Muscle of back (tissue), 3 donors: ENCODE measurements at regions not wholly inside any gene's neighbourhood (a gene's known extent, or its start where the extent isn't known, plus 50 kb on each side); places are given as distances from the start of the nearest gene placed in this dataset.
"Not testable (repeated sequence)": the region's sequence is repeated elsewhere in the genome, so short reads cannot be mapped to it uniquely, and the experiment has no call there.

Source experiments
- DNase-seq, 3 donors: peaks; one replicate each; pipeline versions ENCODE4 v3.0.0 to v3.0.0-alpha.2; 2013

DNA sequence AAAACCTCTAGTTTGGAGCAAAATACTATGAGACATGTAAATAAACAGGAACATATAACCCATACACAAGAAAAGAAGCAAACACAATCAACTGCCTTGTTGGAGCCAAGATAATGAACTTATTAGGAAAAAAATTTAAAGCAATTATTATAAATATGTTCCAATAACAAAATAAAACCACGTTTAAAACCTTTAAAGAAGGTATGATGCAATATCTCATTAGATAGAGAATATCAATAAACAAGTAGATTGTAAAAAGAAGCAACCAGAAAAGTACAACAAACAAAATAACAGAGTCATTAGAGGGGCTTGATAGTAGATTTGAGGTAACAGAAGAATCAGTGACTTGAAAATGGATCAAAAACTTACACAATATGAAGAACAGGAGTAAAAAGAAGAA, 327.0 kb upstream of the PCDH9 start:
- no peak for DNase-seq

DNA sequence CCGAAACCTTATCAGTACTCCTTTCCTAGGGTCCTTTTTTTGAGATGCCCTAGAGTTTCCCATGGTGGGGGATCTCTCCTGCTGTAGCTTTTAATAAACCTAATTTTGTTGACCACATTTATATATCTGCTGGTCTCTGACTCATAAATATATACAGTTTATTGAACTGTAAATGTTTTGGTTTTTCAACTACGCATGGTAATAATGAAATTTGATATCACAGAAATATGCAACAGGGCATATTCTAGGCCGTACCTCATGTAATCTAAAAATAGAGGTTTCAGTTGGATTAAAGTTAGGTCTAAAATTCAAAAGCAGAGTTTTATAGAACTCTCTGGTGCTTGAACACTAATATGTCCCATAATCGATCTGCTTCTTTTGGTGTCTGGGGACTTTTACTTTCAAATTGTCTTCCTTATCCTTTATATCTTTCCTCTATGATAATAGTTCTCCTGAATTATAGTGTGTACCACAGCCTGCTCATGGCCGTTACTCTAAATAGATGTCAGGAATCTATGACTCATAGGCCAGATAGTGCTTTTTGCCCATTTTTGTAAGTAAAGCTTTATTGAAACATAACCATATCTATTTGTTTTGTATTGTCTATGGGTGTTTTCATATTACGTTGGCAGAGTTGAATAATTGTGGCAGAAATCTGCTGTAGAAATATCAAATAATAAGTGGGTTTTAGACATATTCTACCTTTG, 324.8 kb upstream of the PCDH9 start:
- DNase-seq: no peak

DNA sequence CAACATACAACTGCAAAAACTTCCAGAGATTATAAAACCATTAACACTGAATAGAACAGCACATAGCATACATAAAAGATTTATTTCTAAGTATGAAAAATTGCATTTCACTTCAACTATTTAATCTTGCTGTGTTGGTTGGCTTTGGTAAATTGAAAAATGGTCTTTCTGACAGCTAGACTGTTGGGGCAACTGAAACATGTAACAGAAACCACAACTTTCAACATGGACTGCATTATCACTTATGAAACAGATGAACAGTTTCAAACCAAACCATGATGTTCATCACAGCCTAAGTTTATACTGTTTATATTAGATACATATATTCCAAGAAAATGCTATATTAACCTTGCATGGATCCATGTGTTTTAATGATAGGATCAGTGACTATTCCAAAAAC, 324.1 kb upstream of the PCDH9 start:
- DNase-seq: no peak

DNA sequence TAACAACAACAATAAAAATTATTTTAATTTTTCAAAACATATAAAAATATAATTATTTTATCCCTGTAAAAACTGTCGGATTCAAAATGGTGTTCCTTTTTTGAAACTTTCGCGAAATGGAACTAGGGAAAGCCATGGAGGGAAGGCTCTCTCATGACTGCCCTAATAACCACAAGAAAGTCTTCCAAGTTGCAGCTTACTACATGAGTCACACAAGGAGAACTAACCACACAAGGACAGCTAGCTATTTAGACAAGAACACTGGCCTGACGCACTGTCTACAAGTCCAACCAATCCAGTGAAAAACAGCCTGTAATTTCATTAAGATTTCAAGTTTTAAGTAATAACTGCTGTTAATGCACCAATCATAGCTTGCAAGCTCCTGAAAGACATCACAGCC, 319.2 kb upstream of the PCDH9 start:
- DNase-seq: peak in 1 of 3 donors; percentile 29

DNA sequence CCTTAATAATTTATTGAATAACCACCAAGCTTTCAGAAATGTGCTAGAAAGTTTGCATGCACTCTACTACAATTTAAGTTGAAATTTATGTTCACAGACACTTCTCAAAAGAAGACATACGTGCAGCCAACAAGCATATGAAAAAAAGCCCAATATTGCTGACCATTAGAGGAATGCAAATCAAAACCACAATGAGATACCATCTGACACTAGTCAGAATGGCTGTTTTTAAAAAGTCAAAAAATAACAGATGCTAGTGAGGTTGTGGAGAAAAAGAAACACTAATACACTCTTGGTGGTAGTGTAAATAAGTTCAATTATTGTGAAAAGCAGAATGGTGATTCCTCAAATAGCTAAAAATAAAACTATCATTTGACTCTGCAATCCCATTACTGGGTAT, 308.8 kb upstream of the PCDH9 start:
- DNase-seq: no peak

DNA sequence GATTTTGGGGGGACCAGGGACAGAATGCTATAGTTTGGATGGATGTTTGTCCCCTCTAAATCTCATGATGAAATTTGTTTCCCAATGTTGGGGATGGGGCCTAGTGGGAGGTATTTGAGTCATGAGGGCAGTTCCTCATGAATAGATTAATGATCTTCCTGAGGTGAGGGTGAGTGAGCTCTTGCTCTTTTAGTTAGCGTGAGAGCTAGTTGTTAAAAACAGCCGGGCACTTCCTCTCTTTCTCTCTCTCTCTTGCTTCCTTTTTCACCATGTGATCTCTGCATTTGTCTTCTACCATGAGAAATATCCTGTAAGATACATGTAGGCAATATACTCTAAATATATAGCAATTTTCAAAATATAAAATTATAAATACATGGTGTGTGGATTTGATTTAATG, 290.8 kb upstream of the PCDH9 start:
- DNase-seq: no peak

DNA sequence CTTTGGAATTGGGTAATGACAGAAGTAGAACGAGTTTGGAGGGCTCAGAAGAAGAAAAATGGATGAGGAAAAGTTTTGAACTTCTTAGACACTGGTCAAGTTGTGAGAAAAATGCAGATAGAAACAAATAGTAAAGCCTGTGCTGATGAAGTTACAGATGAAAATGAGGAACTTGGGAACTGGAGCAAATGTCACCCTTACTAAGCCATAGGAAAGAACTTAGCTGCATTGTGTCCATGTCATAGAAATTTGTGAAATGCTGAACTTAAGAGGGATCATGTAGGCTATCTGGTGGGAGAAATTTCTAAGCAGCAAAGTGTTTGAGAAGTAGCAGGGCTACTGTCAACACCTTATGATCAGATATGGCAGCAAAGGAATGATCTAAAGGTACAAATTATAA, 289.2 kb upstream of the PCDH9 start:
- no peak for DNase-seq

DNA sequence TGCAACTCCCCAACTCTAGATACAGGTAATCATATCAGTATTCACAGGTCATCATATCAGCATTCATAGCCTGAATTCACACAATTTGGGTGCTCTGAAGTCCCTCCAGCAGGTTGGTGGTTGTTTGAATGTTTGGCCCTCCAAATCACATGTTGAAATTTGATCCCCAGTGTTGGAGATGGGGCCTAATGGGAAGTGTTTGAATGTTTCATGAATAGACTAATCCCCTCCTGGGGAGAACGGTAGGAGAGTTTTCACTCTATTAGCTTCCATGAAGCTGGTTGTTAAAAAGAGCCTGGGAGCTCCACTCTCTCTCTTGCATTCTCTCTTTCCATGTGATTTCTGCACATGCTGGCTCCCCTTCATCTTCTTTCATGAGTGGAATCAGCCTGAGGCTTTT, 288.6 kb upstream of the PCDH9 start:
- no peak for DNase-seq

DNA sequence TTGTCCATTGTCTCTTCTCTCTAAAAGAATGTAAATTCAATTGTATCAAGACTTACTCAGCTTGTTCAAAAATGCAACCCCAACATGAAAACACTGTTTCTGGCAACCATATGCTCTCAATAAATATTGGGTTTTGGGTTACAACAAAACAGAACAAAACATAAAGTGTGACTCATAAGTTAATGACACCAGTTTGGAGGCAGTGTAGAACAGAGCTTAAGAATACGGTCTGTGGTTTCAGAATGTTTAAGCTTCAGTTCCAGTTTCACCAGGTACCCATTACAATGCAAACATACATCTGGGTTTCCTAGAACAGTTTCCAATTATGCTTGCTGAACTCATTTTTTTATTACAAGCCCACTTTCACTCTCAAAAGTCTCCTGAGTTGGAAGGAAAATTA, 285.8 kb upstream of the PCDH9 start:
- DNase-seq: peak in 1 of 3 donors; percentile 28

DNA sequence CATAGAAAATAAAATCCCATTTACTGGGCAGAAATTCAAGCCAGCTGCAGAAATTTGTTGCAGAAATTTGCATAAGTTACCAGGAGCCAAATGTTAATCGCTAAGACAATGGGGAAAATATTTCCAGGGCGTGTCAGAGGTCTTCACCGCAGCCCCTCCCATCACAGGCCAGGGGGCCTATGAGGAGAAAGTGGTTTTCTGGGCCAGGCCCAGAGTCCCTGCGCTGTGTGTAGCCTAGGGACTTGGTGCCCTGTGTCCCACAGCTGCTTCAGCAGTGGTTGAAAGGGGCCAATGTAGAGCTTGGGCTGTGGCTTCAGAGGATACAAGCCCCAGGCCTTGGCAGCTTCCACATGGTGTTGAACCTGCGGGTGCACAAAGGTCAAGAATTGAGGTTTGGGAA, 278.9 kb upstream of the PCDH9 start:
- DNase-seq: no peak

DNA sequence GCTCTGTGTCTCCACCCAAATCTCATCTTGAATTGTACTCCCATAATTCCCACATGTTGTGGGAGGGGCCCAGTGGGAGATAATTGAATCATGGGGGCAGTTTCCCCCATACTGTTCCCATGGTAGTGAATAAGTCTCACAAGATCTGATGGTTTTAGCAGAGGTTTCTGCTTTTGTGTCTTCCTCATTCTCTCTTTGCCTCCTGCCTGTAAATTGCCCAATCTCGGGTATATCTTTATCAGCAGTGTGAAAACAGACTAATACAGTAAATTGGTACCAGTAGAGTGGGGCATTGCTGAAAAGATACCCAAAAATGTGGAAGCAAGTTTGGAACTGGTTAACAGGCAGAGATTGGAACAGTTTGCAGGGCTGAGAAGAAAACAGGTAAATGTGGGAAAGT, 278.1 kb upstream of the PCDH9 start:
- DNase-seq: not testable (repeated sequence)

DNA sequence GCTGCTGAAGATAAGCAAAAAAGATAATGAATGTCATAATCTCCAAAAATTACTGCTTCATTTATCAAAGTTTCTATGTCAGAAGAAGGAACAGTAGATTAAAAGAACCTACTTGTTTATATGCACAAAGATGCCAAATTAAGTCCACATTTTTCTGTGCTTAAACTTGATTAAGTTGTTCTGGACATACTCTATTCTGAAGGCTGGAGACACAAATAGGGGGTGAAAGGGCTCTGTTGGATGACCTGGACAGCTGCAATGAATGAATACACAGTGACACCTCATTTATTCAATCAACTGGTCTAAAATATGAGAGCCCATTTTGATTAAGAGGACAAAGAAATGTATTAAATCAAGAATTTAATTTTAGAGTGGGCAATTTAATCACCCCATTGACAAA, 276.3 kb upstream of the PCDH9 start:
- DNase-seq: no peak

DNA sequence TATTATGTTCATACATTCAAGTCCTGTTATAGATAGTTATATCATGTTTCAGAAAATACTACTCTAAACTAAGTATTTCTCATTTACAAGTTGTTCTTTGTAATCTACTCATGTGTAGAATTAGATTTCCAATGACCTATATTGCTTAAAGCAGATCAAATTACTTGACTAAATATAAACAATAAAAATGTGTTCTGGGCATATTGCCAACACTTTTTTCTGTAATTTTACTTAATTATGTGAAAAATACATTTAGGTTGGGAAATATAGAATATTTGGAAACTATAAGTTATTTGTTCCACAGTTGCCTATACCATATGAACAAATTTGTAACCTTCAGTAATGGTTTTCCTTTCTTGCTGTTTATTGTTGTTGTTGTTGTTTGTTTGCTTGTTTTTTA, 275.2 kb upstream of the PCDH9 start:
- DNase-seq: no peak

DNA sequence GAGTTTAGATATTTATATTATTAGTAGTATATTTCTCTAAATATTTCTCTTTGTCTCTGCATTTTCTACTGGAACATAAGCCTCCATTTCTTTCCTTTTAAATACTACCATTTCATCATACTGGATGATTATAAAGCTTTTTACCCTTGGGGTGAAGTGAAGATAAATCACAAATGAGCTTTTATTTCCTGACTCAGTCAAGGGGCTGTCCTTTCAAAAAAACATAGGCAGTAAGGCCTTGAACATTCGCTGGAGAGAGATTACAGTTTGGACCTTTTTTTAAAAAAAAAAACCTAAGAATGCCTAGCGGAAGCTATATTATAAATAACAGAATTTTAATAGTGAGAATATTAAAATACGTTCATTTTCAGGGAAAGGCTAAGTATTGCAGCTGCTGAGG, 268.8 kb upstream of the PCDH9 start:
- no peak for DNase-seq

DNA sequence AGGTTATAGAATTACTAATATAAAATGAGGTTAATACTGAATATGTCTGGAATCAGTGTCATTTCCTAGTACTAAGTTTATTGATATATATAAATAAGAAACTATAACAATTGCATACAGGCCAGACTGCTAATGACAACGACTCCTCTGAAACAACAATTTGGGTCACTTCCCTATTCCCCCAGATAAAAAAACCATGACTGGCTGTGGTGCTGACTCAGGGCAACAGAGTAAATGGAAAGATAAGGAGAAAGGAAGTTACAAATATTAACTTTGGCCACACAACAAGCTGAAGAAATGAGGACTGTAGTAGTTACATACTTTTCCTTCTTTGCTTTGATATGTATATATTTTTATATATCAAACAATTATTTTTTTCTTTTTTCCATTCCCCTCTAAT, 263.7 kb upstream of the PCDH9 start:
- DNase-seq: no peak

DNA sequence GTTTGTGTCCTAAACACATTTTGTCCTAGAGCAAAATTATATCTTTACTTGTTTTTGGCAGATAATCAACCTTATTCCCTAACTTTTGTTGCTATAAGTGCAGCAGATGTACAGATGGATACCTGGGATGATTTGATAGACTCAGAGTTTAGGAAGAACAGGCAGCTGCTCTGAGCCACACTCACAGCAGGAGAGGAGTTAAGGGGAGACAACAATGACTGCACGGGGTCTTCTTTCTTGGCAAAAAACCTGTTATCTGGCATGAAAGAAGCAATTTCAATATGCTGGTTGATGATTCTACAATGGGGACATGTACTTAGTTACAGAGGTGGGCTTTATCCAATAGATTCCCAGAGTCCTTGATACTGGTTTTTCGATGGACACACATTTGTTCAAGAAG, 258.9 kb upstream of the PCDH9 start:
- no peak for DNase-seq

DNA sequence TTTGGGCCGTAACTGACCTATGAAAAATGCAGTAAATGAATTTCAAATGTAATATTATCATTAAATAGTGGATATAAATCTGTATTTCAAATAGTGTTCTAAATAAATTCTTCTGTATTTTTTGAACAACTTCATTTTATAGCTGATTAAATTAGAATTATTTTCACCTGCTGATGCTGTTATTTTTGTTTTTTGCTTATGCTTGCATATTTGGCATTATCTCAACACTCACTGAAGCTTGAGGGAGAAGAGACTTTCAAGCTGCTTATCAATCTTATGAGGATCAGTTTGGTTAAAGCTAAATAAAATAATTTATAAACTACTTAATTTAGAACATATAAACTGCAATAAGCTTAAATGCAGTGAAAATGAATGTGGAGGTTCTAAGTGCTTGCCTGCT, 251.3 kb upstream of the PCDH9 start:
- no peak for DNase-seq

DNA sequence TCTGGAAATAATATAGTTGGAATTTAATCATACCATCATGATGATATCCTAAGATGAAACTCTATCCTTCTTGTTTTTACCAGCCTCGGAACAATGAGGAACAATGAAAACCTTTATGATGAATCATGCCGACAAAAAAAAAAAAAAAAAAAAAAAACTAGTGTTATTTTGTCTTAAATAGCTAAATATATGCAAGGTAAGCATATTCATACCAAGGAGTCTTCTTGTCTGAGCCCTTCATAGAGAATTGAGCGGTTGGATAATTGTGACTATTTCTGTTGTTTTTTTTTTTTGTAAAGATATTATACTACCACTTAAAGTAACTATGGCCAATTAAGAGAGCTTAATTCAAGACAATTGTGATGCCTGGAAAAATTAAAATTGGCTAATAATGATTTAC, 244.0 kb upstream of the PCDH9 start:
- DNase-seq: no peak

DNA sequence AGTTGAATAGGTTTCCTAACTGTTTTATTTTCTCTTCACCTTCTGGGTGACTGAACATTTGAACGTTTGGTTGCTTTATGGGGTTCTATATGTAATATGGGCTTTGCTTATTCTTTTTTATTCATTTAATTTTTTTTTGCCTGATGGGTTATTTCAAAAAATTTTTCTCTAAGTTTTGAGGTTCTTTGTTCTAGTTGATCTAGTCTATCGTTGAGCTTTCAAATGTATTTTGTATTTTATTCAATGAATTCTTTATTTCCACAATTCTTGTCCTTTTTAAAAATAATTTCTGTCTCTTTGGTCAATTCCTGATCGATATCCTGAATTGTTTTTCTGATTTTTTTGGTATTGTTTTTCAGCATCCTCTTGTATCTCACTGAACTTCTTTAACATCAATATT, 239.5 kb upstream of the PCDH9 start:
- no peak for DNase-seq

DNA sequence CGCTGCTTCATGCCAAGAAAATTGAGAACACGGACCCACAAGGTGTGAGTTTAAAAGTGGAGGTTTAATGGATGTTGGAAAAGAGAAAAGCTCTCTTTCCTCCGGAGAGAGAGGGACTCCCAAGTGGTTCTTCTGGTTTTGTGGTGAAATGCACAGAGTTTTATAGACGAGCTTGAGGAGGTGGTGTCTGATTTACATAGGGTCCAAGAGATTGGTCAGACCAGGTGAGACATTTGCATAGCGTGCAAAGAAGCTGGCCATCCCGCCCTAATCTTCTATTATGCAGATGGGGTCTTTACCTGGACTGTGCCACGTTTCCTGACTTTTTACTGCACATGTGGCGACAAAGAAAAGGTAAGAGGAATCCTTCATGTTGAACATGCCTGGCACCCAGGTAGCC, 236.4 kb upstream of the PCDH9 start:
- no peak for DNase-seq

DNA sequence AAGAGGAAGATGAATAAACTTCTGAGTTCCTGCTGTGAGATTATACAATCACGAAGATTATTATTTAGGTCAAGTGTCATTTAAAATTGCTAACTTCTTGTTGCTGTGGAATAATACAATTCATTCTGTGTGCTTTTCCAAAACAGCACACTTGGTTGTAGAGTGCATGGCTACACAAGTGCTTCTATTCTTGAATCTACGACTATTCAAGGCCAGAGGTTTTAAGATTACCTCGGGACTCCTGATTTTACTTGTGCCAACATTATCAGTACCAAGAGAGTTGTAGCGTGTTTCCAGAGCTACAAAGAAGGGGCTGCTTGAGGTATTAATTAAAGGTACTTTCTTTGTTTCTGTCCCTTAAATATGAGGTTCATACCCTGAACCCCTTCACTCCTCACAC, 234.0 kb upstream of the PCDH9 start:
- no peak for DNase-seq

DNA sequence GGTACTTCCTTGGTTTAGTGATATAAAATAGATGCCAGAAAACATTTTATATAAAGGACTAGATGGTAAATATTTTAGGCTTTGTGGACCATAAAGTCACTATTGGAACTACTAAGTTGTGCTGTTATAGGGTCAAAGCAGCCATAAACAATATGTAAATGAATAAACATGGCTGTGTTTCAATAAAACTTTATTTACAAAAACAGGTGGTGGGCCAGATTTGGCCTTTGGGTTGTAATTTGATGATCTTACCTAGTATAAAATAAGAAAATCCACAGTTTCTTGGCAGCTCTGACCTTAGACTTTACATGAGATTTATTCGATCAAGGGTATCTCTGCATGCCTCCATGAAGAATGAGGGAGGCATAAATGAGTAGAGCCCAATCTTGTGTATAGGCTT, 232.0 kb upstream of the PCDH9 start:
- DNase-seq: no peak

DNA sequence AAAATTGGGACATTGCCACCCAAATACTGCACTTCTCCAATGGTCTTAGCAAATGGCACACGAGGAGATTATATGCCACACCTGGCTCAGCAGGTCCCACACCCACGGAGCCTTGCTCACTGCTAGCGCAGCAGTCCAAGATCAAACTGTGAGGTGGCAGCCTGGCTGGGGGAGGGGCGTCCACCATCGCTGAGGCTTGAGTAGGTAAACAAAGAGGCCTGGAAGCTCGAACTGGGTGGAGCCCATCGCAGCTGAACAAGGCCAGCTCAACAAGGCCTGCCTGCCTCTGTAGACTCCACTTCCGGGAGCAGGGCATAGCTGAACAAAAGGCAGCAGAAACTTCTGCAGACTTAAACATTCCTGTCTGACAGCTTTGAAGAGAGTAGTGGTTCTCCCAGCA, 222.4 kb upstream of the PCDH9 start:
- DNase-seq: not testable (repeated sequence)

DNA sequence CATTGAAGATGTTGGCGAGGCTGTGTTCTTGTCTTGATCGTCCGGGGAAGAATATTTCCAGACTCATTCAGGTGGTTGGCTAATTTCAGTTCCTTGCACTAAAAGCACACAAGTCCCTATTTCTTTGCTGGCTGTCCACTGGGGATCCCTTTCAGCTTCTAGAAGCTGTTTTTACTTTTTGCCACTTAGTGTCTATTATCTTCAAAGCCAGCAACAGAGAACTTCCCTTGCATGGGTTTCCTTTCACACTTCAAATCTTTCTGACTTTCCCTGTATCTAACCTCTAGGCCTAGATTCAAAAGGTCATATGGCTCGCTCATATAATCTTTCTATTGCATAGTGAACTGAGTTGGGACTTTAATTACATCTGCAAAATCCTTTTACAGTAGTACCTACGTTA, 215.3 kb upstream of the PCDH9 start:
- DNase-seq: no peak

DNA sequence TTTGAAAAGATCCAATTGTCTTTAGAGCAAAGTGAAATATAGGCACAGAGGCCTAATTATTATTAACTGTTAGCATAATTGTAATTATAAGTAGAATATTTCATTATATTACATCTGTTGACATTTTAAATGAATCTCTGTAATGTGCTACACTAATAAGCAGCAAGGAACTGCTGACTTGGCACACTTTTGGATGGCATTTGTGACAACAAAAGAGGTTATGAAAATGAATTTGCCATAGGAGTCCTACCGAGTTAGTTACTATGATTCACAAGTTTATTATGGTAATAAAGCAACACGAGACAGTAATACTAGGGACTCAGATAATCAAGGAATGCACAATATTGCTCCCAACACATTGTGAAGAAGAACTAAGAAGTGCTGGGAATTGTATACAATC, 213.8 kb upstream of the PCDH9 start:
- DNase-seq: no peak
